Lower lobe of right lung (tissue), 2 donors: ENCODE measurements at regions not wholly inside any gene's neighbourhood (a gene's known extent, or its start where the extent isn't known, plus 50 kb on each side); places are given as distances from the start of the nearest gene placed in this dataset.

Source experiments
- ATAC-seq, 2 donors: fragments of 200-7000 bp; cut with Tn5 transposase; one replicate each; pipeline ENCODE4 v1.9.1; 2020 to 2022; ENCODE audit warnings: mild to moderate bottlenecking in 2 of 2, moderate library complexity in 2 of 2
- DNase-seq: peaks from one replicate; pipeline ENCODE4 v3.0.0-alpha.2; 2020
- H3K27ac ChIP-seq: fragments of 200-600 bp; one replicate; pipeline ENCODE4 v1.8.0; 2022
- H3K27me3 ChIP-seq: fragments of 200-600 bp; one replicate; pipeline ENCODE4 v1.8.0; 2022; ENCODE audit warnings: low read depth
- H3K36me3 ChIP-seq: fragments of 200-600 bp; one replicate; pipeline ENCODE4 v1.8.0; 2022; ENCODE audit warnings: mild to moderate bottlenecking
- H3K4me1 ChIP-seq: fragments of 200-600 bp; one replicate; pipeline ENCODE4 v1.8.0; 2022
- H3K4me3 ChIP-seq: fragments of 200-600 bp; one replicate; pipeline ENCODE4 v1.8.0; 2022; ENCODE audit warnings: mild to moderate bottlenecking
- H3K9me3 ChIP-seq: fragments of 200-600 bp; one replicate; pipeline ENCODE4 v1.8.0; 2022
- CTCF ChIP-seq: fragments of 200-600 bp; IDR thresholded peaks from one replicate; pipeline ENCODE4 v1.8.0; 2022; ENCODE audit warnings: antibody characterized with exemption, mild to moderate bottlenecking
- intact Hi-C: fragments of 100-400 bp; cut with DNase I; formaldehyde crosslinking; loops from one replicate; pipeline ENCODE4 v1.11.0; 2022
- donor health status: DM: no; HTN: yes; CAD: no; lungs with severe emphysema.

GRCh38 chr14:29144621-29145020, 378.0 kb downstream of the FOXG1 start:
- Histone ChIP-seq H3K27me3 (no peaks in the 10 kb centered on the region), H3K4me3 (no peak overlapping the region), H3K36me3 (no peaks in the 10 kb centered on the region), H3K9me3 (no peaks in the 10 kb centered on the region), H3K27ac (no peak overlapping the region), H3K4me1 (no peaks in the 10 kb centered on the region)
- no peak for DNase-seq
- no peak for TF ChIP-seq CTCF
- intact Hi-C loops, result no loop called here
- ATAC-seq, result no peak

- H3K4me3 ChIP-seq, result no peak overlapping the region
- no peak for ATAC-seq
Observed at GRCh38 chr14:29148221-29148620, 381.6 kb downstream of the FOXG1 start.

GRCh38 chr14:29149798-29150197, 383.2 kb downstream of the FOXG1 start:
- intact Hi-C loops, result no loop called here

More at GRCh38 chr14:29148221-29148620, 381.6 kb downstream of the FOXG1 start:
- DNase-seq, result no peak
- H3K27me3 ChIP-seq, result no peaks in the 10 kb centered on the region
- no peak for TF ChIP-seq CTCF
- H3K4me1 ChIP-seq, result no peaks in the 10 kb centered on the region
- intact Hi-C loops, result no loop called here
- no peaks in the 10 kb centered on the region for H3K36me3 ChIP-seq
- no peak overlapping the region for H3K27ac ChIP-seq
- no peaks in the 10 kb centered on the region for H3K9me3 ChIP-seq

GRCh38 chr14:29150659-29151058, 384.1 kb downstream of the FOXG1 start:
- no peak for DNase-seq
- Histone ChIP-seq H3K27me3 (no peaks in the 10 kb centered on the region), H3K4me1 (no peaks in the 10 kb centered on the region), H3K27ac (no peak overlapping the region), H3K36me3 (no peaks in the 10 kb centered on the region), H3K4me3 (no peak overlapping the region), H3K9me3 (no peaks in the 10 kb centered on the region)
- intact Hi-C loops, result no loop called here
- no peak for ATAC-seq
- TF ChIP-seq CTCF, result no peak

More at GRCh38 chr14:29149798-29150197, 383.2 kb downstream of the FOXG1 start:
- Histone ChIP-seq H3K9me3 (no peaks in the 10 kb centered on the region), H3K36me3 (no peaks in the 10 kb centered on the region), H3K4me3 (no peak overlapping the region), H3K27ac (no peak overlapping the region), H3K27me3 (no peaks in the 10 kb centered on the region), H3K4me1 (no peaks in the 10 kb centered on the region)
- no peak for ATAC-seq
- no peak for TF ChIP-seq CTCF
- DNase-seq, result no peak

GRCh38 chr14:29156096-29156495, 389.5 kb downstream of the FOXG1 start:
- Histone ChIP-seq H3K9me3 (no peaks in the 10 kb centered on the region), H3K4me3 (no peak overlapping the region), H3K27ac (no peak overlapping the region), H3K36me3 (no peaks in the 10 kb centered on the region), H3K27me3 (no peaks in the 10 kb centered on the region), H3K4me1 (no peaks in the 10 kb centered on the region)
- intact Hi-C loops, result no loop called here
- TF ChIP-seq CTCF, result no peak
- DNase-seq (no peak), ATAC-seq (no peak)

- intact Hi-C loops, result no loop called here
- Histone ChIP-seq H3K36me3 (no peaks in the 10 kb centered on the region), H3K27me3 (no peaks in the 10 kb centered on the region), H3K4me3 (no peak overlapping the region), H3K4me1 (no peaks in the 10 kb centered on the region), H3K27ac (no peak overlapping the region), H3K9me3 (no peaks in the 10 kb centered on the region)
- ATAC-seq (no peak), DNase-seq (no peak)
- TF ChIP-seq CTCF, result no peak
Observed at GRCh38 chr14:29161593-29161992, 395.0 kb downstream of the FOXG1 start.
